Activated CD8-positive, alpha-beta T cell treated with anti-CD3 and anti-CD28 coated beads for 36 hours (primary cell): ENCODE measurements at regions not wholly inside any gene's neighbourhood (a gene's known extent, or its start where the extent isn't known, plus 50 kb on each side); places are given as distances from the start of the nearest gene placed in this dataset.

Source experiments
- ATAC-seq: fragments of 200-7000 bp; cut with Tn5 transposase; one replicate; pipeline ENCODE4 v1.10.0; 2021; ENCODE audit warnings: mild to moderate bottlenecking, moderate library complexity
- CTCF ChIA-PET: fragments of 350-600 bp; sonication (Branson Sonifier 250); formaldehyde crosslinking; loops from one replicate; lab custom pipeline; 2021; ENCODE audit warnings: antibody characterized with exemption; lab: Charles Lee
- POLR2A ChIA-PET: fragments of 350-600 bp; sonication (Branson Sonifier 250); formaldehyde crosslinking; loops from one replicate; lab custom pipeline; 2021; ENCODE audit warnings: antibody characterized with exemption; lab: Charles Lee
- DNase-seq: peaks from one replicate; pipeline ENCODE4 v3.0.0-alpha.2; 2020
- H3K27ac Mint-ChIP-seq: one replicate; pipeline ENCODE4 v1.8.0; 2021; ENCODE audit warnings: mild to moderate bottlenecking, mixed read lengths
- H3K27me3 Mint-ChIP-seq: one replicate; pipeline ENCODE4 v1.8.0; 2021; ENCODE audit warnings: mixed read lengths
- H3K36me3 Mint-ChIP-seq: one replicate; pipeline ENCODE4 v1.8.0; 2021; ENCODE audit warnings: low read depth, mixed read lengths
- H3K4me1 Mint-ChIP-seq: one replicate; pipeline ENCODE4 v1.8.0; 2021; ENCODE audit warnings: low read depth, mixed read lengths
- H3K4me3 Mint-ChIP-seq: one replicate; pipeline ENCODE4 v1.8.0; 2021; ENCODE audit warnings: mild to moderate bottlenecking, moderate library complexity, mixed read lengths
- H3K9me3 Mint-ChIP-seq: one replicate; pipeline ENCODE4 v1.8.0; 2021; ENCODE audit warnings: mixed read lengths
- CTCF ChIP-seq: fragments of 200-600 bp; IDR thresholded peaks from one replicate; pipeline ENCODE4 v1.8.0; 2022; ENCODE audit warnings: antibody characterized with exemption, mild to moderate bottlenecking
- intact Hi-C: fragments of 100-400 bp; cut with micrococcal nuclease; formaldehyde crosslinking; loops from one replicate; pipeline ENCODE4 v1.10.0; 2022

- H3K4me1 Mint-ChIP-seq = peaks cover 12% of the 10 kb centered on the region
- peaks cover 3% of the 10 kb centered on the region for H3K27me3 Mint-ChIP-seq
- H3K27ac Mint-ChIP-seq = no peak overlapping the region
- DNase-seq (no peak), ATAC-seq (no peak)
- CTCF ChIA-PET = no interaction called here
- no peak for TF ChIP-seq CTCF
- intact Hi-C loops = no loop called here
- POLR2A ChIA-PET = no interaction called here
- no peak overlapping the region for H3K4me3 Mint-ChIP-seq
- H3K9me3 Mint-ChIP-seq = no peaks in the 10 kb centered on the region
- no peaks in the 10 kb centered on the region for H3K36me3 Mint-ChIP-seq
Observed at GRCh38 chr10:42935466-42935865, 141.4 kb upstream of the RET start.

DNA sequence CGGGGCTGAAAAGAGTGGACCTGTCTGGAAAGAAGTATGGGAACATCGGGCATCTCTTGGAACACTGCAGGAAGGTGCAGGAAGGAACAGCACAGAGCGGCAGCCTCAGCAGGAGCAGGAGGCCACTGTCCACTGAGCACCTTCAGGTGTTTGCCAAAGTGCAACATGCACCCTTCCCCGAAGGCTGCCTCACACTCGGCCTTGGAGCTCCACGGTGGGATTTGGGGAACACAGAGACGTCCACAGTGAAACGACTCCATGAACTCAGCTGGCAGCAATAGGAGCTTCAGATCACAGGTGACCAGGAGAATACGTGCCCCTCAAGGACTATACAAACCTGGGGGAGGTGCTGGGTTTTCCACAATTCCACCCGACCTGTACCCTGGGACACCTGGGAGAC, 140.3 kb upstream of the RET start:
- H3K27ac Mint-ChIP-seq = no peak overlapping the region
- peaks cover 3% of the 10 kb centered on the region for H3K27me3 Mint-ChIP-seq
- no peak for TF ChIP-seq CTCF
- H3K36me3 Mint-ChIP-seq = no peaks in the 10 kb centered on the region
- intact Hi-C loops = no loop called here
- H3K4me3 Mint-ChIP-seq = no peak overlapping the region
- POLR2A ChIA-PET = no interaction called here
- DNase-seq (no peak), ATAC-seq (no peak)
- CTCF ChIA-PET = no interaction called here
- peaks cover 12% of the 10 kb centered on the region for H3K4me1 Mint-ChIP-seq
- no peaks in the 10 kb centered on the region for H3K9me3 Mint-ChIP-seq

GRCh38 chr10:42937048-42937447, 139.8 kb upstream of the RET start:
- intact Hi-C loops = no loop called here

GRCh38 chr10:42937649-42938180, 139.2 kb upstream of the RET start:
- POLR2A ChIA-PET = interaction anchor here (0.5 kb wide), 1 partner anchor 429 kb away, joined by 3 read pairs; no protein-coding TSS in a partner anchor
- H3K27ac Mint-ChIP-seq = no peak overlapping the region
- H3K27me3 Mint-ChIP-seq = peaks cover 3% of the 10 kb centered on the region
- no peak overlapping the region for H3K4me3 Mint-ChIP-seq
- peaks cover 10% of the 10 kb centered on the region for H3K4me1 Mint-ChIP-seq
- CTCF ChIA-PET = no interaction called here
- H3K9me3 Mint-ChIP-seq = no peaks in the 10 kb centered on the region
- TF ChIP-seq CTCF = no peak
- ATAC-seq (no peak), DNase-seq (no peak)
- H3K36me3 Mint-ChIP-seq = no peaks in the 10 kb centered on the region
- intact Hi-C loops = no loop called here

More at GRCh38 chr10:42937048-42937447, 139.8 kb upstream of the RET start:
- Mint-ChIP-seq H3K27me3 (peaks cover 3% of the 10 kb centered on the region), H3K9me3 (no peaks in the 10 kb centered on the region), H3K27ac (no peak overlapping the region), H3K4me3 (no peak overlapping the region), H3K4me1 (peaks cover 12% of the 10 kb centered on the region), H3K36me3 (no peaks in the 10 kb centered on the region)
- ChIA-PET POLR2A (no interaction called here), CTCF (no interaction called here)
- TF ChIP-seq CTCF = no peak
- DNase-seq (no peak), ATAC-seq (no peak)

DNA sequence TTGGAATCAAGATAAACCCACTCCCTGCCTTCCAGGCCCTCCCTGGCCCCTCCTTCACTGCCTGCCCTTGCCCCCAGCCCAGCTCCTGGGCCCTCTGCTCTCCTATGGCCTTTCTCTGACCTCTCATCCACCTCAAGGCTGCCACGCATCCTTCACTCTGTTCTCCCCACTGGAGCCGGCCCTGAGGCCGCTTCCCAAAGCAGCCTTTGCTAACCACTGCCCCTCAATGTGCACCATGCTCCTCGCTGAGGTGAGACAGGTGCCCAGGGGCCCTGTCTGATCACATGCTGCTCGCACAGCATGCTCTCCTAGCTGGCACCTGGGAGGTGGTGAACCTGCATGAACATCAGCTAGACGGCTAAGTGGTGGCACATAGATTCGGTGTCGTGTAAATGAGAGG, 138.5 kb upstream of the RET start:
- H3K27ac Mint-ChIP-seq = no peak overlapping the region
- H3K27me3 Mint-ChIP-seq = peaks cover 3% of the 10 kb centered on the region
- intact Hi-C loops = no loop called here
- no peaks in the 10 kb centered on the region for H3K36me3 Mint-ChIP-seq
- ChIA-PET POLR2A (no interaction called here), CTCF (no interaction called here)
- H3K4me3 Mint-ChIP-seq = no peak overlapping the region
- no peaks in the 10 kb centered on the region for H3K9me3 Mint-ChIP-seq
- DNase-seq (no peak), ATAC-seq (no peak)
- peaks cover 6% of the 10 kb centered on the region for H3K4me1 Mint-ChIP-seq
- no peak for TF ChIP-seq CTCF
